ENCODE measurements at regions not wholly inside any gene's neighbourhood (a gene's known extent, or its start where the extent isn't known, plus 50 kb on each side); places are given as distances from the start of the nearest gene placed in this dataset.
"Not testable (repeated sequence)": the region's sequence is repeated elsewhere in the genome, so short reads cannot be mapped to it uniquely, and the experiment has no call there.

DNA sequence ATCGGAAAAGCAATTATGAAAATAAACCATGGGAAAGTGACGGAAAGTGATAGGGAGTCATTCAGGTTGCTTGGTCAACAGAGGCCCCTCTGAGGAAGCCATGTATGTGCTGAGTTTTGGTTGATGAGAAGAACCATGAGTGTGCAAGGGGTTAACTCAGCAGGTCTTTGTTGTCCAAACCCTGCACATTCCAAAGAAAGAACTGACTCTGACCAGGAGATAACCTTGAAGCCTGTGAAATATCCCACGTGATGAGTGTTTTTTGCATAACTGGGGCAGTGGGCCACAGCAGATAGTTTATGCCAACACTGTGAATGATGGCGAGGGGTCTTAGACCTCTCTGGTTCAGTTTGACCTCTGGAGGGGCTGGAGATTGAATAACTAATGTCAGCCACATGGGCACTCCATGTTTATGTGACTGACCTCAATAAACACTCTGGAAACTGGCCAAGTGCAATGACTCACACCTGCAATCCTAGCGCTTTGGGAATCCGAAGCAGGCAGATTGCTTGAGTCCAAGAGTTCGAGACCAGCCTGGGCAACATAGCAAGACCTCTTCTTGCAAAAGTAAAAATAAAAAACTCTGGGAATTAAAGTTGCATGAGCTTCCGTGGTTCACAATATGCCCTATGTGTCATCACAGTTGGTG is 154.0 kb upstream of the FOXK1 start:
- no peak for DNase-seq

DNA sequence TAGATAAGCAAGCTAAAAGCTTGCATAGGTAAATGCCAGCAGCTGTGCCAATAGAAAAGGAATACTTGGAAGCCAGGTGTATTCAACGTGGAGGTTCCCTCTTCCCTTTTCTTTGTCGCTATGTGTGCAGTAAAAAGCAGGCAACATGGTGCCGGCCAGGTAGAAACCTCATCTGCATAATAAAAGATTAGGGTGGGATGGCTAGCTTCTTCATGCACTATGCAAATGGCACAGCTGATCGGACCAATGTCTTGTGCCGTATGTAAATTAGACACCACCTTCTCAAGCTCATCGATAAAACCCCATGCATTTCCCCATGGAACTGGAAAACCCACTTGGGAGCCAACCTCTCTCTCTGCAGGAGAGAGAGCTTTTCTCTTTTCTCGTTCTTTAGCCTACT is 150.9 kb upstream of the FOXK1 start:
- no peak for DNase-seq

DNA sequence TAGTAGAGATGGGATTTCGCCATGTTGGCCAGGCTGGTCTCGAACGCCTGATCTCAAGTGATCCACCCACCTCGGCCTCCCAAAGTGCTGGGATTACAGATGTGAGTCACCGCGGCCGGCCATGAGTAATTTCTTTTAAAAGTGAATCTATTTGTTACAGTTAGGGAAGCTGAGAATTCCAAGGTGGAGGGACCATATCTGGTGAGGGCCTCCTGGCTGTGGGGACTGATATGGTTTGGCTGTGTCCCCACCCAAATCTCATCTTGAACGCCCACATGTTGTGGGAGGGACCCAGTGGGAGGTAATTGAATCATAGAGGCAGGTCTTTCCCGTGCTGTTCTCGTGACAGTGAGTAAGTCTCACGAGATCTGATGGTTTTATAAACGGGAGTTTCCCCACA is 148.8 kb upstream of the FOXK1 start:
- DNase-seq: not testable (repeated sequence)

DNA sequence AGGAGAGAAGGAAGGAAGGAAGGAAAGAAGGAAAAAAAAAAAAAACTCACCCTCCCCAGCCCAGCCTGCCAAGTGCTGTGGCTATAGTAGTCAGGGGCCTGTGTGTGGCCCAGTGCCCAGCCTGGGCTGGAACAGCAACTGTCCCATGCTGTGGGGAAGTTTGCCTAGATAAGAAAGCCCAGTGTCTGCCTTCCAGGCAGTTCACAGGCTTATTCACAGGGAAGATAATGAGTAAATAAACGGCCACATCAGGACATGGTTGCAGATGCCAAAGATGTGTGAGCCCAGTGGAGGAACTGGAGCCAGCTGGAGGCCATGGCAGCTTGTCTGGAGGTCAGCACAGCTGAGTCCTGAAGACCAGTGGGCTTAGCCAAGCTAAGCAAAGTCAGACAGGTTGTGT is 132.4 kb upstream of the FOXK1 start:
- no peak for DNase-seq

DNA sequence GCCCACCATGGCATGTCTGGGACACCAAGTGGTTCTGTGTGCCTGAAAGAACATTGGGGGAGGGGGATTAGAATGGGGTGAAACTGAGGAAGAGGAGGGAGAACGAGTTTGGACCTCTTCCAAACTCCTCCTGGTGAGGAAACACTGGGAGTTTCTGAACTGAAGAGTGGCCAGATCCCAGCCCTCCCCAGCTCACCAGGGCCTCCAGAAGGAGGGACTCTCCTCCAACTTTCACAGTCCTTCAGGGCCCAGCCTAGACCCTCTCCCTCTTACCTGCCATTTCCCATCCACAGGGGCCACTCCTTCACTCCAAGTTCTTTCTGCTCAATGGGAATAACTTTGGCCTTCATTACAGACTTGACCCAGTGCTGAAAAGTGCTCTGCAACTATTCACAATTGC is 132.0 kb upstream of the FOXK1 start:
- DNase-seq: no peak

DNA sequence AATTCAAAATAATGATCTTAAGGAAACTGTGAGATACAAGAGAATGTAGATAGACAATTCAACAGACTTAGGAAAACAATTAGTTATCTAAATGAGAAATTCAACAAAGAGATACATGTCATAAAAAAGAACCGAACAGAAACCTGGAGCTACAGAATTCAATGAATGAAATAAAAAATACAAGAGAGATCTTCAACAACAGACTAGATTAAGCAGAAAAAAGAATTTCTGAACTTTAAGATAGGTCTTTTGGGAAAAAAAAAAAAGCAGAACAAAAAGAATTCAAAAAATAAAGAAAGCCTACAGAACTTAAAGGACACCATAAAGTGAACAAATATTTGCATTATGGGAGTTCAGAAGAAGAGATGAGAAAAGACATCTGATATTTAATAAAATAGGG is 129.1 kb upstream of the FOXK1 start:
- no peak for DNase-seq

DNA sequence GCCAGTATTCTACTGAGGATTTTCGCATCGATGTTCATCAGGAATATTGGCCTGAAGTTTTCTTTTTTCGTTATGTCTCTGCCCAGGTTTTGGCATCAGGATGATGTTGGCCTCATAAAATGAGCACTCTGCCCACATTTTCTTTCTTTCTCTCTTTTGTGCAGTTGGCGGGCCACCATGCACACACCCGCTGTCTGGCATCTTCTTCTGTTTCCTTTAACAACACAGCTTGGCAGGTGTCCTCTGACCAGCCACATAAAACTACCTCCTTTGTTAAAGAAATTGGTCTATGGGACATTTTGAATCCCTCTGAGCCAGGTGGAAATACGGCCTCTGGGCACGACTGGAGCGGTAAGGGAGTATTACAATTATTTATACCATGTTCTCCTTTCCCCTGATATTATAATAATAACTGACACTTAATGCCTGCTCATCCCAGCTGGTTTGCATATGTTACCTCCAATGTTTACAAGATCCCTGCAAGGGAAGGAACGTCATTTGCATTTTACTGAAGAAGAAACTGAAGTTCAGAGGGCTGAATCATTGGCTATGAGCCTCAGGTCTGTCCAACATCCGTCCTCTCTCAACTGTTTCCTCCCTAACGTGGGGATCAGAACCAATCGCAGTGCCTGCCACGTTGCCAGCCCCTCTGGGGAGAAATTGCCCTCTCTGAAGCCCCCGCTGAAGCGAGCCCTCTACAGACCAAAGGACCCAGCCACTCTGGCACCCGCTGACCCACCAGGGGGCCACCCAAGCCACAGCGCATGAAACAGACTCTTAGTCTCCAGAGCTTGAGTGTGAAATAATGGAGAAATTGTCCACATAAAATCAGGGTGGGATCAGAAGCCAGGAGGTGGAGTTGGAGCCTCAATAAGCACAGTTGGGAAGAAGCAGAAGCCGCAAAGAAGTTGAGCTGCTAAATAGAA is 125.0 kb upstream of the FOXK1 start:
- no peak for DNase-seq

DNA sequence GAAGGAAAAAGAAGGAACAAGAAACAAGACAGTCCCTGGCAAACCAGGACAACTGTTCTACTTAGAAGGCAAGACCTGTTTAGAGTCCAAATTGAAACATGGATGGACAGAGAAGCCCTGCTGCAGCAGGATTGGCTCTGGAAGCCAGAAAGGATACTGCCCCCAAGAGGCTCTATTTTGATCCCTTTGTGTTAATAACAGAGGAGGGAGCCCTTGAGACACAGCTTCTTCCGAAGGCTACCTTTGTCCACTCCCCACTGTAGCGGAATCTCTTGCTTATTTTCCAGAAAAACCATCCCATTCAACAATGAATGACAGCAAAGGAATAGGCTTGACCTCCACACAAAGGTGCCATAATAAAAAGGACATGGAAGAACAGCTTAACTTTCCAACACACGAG is 120.3 kb upstream of the FOXK1 start:
- DNase-seq: no peak

DNA sequence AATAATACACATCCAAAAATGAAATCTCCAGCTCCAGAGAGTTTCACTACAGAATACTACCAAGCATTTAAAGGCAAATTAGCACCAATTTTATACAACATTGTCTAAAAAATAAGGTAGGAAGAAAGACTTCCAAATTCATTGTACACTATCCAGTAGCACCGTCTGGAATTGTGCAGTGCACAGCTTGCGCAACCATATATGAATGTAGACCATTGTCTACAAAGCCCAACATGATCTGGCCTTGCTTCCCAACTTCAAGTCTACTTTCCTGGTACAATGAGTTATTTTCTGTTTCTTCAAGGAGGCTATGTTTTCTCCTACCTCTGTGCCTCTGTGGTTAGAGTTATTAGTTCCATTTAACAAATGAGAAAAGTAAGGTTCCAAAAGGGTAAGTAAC is 115.4 kb upstream of the FOXK1 start:
- no peak for DNase-seq

DNA sequence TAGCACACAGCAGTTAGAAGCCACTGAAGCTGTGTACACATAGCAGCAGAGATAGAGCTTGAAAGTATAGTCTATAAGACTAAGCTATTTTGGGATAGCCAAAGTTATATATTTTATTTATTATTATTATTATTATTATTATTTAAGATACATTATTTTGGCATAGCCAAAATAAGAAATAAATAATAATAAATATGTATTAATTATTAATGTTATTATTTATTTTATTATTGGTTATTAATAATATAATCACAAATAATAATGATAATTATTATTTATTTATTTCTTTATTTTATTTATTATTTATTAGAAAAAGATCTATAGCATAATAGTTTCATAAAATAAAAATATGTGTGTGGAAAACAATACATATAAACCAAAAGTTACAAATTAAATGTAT is 107.2 kb upstream of the FOXK1 start:
- no peak for DNase-seq

DNA sequence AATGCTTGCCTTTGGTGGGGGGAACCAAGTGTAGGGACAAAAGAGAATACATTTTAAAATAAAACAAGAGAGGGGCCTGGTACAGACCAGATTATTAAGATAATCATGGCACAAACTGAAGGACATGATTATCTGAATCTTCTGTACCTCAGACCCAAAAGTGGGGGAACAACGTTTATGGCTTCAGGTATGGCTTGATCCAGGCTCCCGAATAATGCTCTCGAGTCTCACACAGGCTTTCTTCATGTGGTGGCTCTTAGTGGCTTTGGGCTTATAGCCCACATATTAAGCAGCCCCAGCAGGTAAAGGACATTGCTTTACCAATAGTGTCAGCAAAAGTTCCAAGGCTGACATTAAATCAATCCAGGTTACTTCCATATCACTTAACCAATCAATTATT is 106.8 kb upstream of the FOXK1 start:
- no peak for DNase-seq

DNA sequence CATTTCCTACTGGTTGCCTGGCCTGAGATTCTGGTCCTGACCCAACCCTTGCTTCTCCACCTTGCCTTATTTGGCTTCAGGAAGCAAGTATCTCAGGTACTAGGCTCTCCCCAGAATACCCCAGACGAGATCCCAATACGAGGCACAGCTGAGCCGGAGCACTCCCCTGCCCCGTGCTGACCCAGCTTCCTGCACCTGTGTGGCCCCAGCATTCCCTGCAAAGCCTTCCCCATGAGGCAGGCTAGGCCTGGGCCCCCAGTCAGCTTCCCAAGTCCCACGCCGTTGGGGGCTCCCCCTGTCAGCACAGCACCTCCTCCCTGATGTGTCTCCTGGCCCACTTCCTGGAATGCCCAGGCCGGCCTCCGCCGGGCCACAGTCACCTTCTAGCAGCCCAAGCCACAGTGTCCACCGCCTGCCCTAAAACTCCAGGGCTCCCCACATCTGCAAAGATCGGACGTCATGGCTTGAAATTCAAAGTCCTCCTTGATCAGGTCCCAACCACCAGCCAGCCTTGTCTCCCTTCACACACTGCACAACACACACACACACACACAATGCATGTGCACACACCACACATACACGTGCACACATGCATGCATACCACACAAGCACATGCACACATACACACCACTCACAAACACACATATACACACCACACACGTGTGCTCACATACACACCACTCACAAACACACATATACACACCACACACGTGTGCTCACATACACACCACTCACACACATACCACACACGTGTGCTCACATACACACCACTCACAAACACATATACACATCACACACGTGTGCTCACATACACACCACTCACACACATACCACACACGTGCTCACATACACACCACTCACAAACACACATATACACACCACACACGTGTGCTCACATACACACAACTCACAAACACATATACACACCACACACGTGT is 78.9 kb upstream of the FOXK1 start:
- no peak for DNase-seq

DNA sequence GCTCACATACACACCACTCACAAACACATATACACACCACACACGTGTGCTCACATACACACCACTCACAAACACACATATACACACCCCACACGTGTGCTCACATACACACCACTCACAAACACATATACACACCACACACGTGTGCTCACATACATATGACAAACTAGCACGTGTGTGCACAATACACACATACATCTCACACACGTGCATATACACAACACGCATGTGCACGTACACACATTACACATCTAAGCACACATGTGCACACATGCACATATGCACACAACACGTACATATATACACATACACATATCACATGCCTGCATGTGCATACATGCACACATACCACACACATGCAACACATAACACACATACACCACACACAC is 78.3 kb upstream of the FOXK1 start:
- no peak for DNase-seq

DNA sequence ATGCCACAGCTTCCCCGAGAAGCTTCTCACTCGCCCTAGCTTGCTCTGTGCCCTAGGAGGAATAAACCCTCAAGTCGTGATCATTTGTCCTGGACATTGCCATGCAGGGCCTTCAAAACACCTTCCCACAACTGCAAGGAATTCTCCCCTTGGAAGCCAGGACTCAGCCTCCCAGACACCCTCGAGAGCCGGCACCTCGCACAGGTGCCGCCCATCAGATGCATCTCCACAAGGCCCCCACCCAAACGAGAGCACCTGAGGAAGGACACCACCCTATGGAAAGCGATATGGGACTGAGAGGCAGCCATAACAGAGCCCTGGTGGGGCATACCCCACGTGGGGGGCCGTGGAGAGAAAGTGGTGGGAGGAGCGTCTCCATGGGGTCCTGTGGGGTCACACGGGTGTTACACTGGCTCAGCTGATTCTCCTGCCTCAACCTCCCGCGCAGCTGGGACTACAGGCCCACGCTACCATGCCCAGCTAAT is 77.6 kb upstream of the FOXK1 start:
- no peak for DNase-seq

DNA sequence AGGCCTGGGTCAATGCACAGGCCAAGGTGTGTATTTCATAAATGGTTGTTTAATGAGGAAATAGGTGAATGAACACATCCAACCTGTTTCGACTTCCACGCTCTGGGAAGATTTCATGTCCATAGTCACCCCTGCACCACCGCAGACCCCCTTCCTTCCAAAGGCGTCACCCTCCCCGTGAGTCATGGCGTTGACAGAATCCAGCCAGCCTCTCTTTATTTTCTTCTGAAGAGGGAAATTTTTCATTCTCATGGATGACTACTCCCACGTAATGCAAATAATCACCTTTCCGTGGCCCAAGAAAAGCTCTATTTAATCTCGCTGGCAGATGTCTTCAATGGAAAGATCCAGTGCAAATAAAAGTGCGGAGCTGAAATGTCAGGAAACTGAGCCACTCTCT is 75.3 kb upstream of the FOXK1 start:
- no peak for DNase-seq

DNA sequence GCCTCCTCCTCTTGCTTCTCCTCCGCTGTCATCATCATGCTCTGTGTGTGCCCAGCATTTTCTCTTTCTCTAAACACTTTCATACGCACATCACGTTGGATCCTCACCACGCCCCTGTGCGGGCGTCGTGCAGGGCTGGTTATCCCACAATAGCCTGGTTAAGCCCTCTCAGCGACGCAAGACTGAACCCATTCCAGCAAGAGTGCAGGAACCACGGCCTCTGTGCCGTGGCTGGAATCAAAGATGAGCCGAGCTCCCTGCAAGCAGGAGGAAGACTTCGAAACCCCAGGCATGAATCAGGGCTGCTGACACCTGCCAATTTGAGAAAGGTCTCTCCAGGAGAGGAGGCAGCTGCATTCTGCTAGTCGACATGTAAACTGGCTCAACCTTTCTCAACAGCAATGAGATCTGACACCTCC is 74.8 kb upstream of the FOXK1 start:
- DNase-seq: no peak

DNA sequence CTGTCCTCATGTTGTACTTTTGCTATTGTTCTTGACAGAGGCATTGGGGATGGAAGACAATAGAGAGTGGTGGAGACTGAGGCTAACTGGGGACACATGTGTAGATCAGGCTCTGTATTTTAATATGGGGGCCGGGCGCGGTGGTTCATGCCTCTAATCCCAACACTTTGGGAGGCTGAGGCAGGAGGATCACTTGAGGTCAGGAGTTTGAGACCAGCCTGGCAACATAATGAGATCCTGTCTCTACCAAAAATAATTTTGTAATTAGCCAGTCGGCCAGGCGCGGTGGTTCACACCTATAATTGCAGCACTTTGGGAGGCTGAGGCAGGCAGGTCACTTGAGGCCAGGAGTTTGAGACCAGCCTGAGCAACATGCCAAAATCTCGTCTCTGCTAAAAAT is 72.5 kb upstream of the FOXK1 start:
- DNase-seq: not testable (repeated sequence)

DNA sequence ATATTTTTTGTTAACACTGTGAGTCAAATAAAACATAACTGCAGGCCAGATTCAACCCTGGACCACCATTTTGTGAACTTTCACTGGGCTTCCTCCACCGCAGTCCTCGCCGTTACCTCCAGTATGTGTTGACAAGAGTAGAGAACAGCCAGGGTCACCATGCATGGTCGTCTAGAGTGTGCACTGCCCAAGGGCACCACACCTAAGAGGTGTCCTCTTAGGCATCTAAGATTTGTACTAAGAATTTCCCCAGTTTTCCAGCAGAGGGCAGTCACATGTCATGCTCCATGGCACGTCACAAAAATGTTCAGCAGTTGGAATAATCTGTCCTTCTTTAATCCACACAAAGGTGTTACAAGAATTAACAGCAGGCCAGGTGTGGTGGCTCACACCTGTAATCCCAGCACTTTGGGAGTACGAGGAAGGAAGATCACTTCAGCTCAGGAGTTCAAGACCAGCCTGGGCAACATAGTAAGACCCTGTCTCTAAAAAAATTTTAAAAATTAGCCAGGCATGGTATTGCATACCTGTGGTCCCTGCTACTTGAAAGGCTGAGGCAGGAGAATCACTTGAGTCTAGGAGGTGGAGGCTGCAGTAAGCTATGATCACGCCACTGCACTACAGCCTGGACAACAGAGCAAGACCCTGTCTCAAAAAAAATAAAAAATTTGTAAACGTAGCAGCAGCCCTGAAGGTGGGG is 71.2 kb upstream of the FOXK1 start:
- peak; percentile 72 for DNase-seq

DNA sequence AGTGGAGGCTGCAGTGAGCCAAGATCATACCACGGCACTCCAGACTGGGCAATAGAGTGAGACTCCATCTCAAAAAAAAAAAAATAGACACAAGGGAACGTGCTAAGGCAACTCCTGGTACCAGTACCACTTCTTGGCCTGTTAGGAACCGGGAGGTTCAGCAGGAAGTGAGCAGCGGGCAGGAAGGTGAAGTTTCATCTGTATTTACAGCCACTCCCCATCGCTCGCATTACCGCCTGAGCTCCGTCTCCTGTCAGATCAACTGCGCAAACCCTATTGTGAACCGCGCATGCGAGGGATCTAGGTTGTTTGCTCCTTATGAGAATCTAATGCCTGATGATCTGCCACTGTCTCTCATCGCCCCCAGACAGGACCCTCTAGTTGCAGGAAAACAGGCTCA is 69.9 kb upstream of the FOXK1 start:
- no peak for DNase-seq

DNA sequence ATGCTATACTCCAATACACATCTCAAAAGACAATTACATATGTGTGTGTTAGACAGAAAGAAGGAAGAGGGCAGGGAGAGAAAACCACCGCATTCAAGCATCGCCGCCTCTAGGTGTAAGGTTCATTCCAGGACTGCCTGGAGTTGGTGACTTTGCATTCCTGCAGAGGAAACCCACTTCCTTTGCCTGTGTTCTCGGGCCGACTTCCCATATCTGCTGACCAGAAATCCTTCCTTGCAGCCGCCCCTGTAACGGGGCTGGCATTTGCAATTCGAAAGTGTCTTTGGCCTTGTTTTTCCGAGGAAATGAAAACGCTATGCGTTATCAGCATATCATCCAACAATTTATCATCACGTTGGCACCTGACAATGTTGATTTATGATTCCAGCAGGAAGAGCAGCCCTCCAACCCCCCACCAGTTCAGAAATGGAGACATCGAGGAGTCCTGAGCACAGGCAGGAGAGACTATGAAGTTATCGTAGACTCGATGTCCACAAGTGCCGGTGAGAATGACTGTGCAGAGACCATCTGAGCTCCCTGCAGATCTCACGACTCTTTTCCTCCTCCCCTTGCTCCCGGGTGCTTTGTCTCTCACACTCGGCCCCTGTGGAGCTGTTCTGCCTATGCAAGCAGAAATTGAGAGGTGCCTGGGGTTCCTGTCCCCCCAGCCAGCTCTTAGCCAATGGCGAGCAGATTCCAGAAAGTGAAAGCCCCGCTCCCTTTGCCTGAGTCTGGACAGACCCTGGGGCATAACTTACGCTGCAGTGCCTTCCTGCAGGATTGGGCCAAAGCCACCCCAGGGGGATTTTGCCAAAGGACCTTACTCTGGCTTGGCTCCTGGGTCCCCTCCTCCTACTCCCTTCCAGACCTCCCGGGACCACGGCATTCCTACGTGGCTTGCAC is 68.9 kb upstream of the FOXK1 start:
- DNase-seq: peak; percentile 41

DNA sequence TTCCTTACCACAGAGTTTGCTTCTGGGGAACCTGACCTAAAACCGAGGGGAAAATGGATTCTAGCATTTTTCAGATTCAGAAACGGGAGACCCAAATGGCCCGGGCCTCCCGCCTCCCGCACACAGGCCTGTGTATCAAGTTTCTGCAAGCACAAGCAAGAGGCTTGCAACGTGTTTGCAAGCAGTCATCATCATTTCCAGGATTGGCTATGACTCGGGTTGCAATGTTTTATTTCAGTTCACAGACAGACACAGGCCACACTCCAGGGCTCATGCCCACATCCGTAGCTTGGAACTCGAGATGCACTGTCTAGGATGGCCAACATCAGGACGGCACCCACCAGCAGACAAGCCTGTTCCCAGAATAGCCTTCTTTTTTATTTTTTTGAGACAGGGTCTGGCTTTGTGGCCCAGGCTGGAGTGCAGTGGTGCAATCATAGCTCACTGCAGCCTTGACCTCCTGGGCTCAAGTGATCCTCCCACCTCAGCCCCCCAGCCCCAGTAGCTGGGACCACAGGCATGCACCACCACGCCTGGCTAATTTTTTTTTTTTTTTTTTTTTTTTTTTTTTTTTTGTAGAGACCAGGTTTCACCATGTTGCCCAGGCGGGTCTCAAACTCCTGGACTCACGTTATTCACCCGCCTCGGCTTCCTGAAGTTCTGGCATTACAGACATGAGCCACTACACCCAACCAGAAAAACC is 68.1 kb upstream of the FOXK1 start:
- DNase-seq: no peak
